Stimulated activated CD4-positive, alpha-beta T cell treated with anti-CD3 and anti-CD28 coated beads, Interleukin-2, amount 100 ng/mL, for 24 hours (primary cell): ENCODE measurements at regions not wholly inside any gene's neighbourhood (a gene's known extent, or its start where the extent isn't known, plus 50 kb on each side); places are given as distances from the start of the nearest gene placed in this dataset.

ENCODE experiments used
- DNase-seq, 2 donors: peaks; one replicate each; pipeline ENCODE4 v3.0.0-alpha.2; 2020

GRCh38 chr3:130263708-130264107, 81.8 kb upstream of the COL6A5 start:
- no peak for DNase-seq

- DNase-seq = no peak
Observed at GRCh38 chr3:130266817-130267216, 78.7 kb upstream of the COL6A5 start.

GRCh38 chr3:130276203-130276803, 69.2 kb upstream of the COL6A5 start:
- DNase-seq = no peak

- DNase-seq = no peak
Observed at GRCh38 chr3:130288670-130289069, 56.8 kb upstream of the COL6A5 start.

- DNase-seq = no peak
Observed at GRCh38 chr3:130291148-130291547, 54.3 kb upstream of the COL6A5 start.

GRCh38 chr3:130293247-130293646, 52.2 kb upstream of the COL6A5 start:
- DNase-seq = no peak
